ENCODE measurements at regions not wholly inside any gene's neighbourhood (a gene's known extent, or its start where the extent isn't known, plus 50 kb on each side); places are given as distances from the start of the nearest gene placed in this dataset.

GRCh38 chr2:126803434-126803775, 95.3 kb upstream of the TEX51 start:
- no peak overlapping the region for H3K4me3 Mint-ChIP-seq (ENCODE audit: low read depth)
- no peaks in the 10 kb centered on the region for H3K36me3 Mint-ChIP-seq (ENCODE audit: insufficient read depth)
- no peak for TF ChIP-seq CTCF (IDR thresholded peaks at IDR 0.05; ENCODE audit: unreplicated experiment)
- H3K27ac Mint-ChIP-seq: no peak overlapping the region
- H3K9me3 Mint-ChIP-seq (ENCODE audit: low read depth): no peaks in the 10 kb centered on the region
- no peaks in the 10 kb centered on the region for H3K27me3 Mint-ChIP-seq
- H3K4me1 Mint-ChIP-seq (ENCODE audit: low read depth): no peaks in the 10 kb centered on the region
- no peak for DNase-seq (ENCODE audit: low spot score, unreplicated experiment)

- Mint-ChIP-seq H3K36me3 (ENCODE audit: insufficient read depth) (no peaks in the 10 kb centered on the region), H3K4me3 (ENCODE audit: low read depth) (no peak overlapping the region), H3K27ac (no peak overlapping the region), H3K4me1 (ENCODE audit: low read depth) (peaks cover 8% of the 10 kb centered on the region), H3K27me3 (no peaks in the 10 kb centered on the region), H3K9me3 (ENCODE audit: low read depth) (no peaks in the 10 kb centered on the region)
- no peak for DNase-seq (ENCODE audit: low spot score, unreplicated experiment)
- no peak for TF ChIP-seq CTCF (IDR thresholded peaks at IDR 0.05; ENCODE audit: unreplicated experiment)
Observed at GRCh38 chr2:126804347-126804746, 94.3 kb upstream of the TEX51 start.

- no peak overlapping the region for H3K4me3 Mint-ChIP-seq (ENCODE audit: low read depth)
- TF ChIP-seq CTCF (IDR thresholded peaks at IDR 0.05; ENCODE audit: unreplicated experiment): no peak
- H3K9me3 Mint-ChIP-seq (ENCODE audit: low read depth): peaks cover 4% of the 10 kb centered on the region
- peaks cover 3% of the 10 kb centered on the region for H3K27me3 Mint-ChIP-seq
- H3K4me1 Mint-ChIP-seq (ENCODE audit: low read depth): peaks cover 9% of the 10 kb centered on the region
- DNase-seq (ENCODE audit: low spot score, unreplicated experiment): no peak
- H3K27ac Mint-ChIP-seq: no peak overlapping the region
- no peaks in the 10 kb centered on the region for H3K36me3 Mint-ChIP-seq (ENCODE audit: insufficient read depth)
Observed at GRCh38 chr2:126808929-126809328, 89.8 kb upstream of the TEX51 start.

- Mint-ChIP-seq H3K27ac (no peak overlapping the region), H3K9me3 (ENCODE audit: low read depth) (peaks cover 6% of the 10 kb centered on the region), H3K27me3 (peaks cover 3% of the 10 kb centered on the region), H3K4me3 (ENCODE audit: low read depth) (no peak overlapping the region), H3K36me3 (ENCODE audit: insufficient read depth) (no peaks in the 10 kb centered on the region), H3K4me1 (ENCODE audit: low read depth) (peaks cover 9% of the 10 kb centered on the region)
- TF ChIP-seq CTCF (IDR thresholded peaks at IDR 0.05; ENCODE audit: unreplicated experiment): no peak
- no peak for DNase-seq (ENCODE audit: low spot score, unreplicated experiment)
Observed at GRCh38 chr2:126809340-126809739, 89.3 kb upstream of the TEX51 start.

GRCh38 chr2:126810001-126810400, 88.7 kb upstream of the TEX51 start:
- TF ChIP-seq CTCF (IDR thresholded peaks at IDR 0.05; ENCODE audit: unreplicated experiment): no peak
- no peak for DNase-seq (ENCODE audit: low spot score, unreplicated experiment)
- Mint-ChIP-seq H3K27ac (no peak overlapping the region), H3K9me3 (ENCODE audit: low read depth) (peaks cover 6% of the 10 kb centered on the region), H3K4me1 (ENCODE audit: low read depth) (peaks cover 9% of the 10 kb centered on the region), H3K4me3 (ENCODE audit: low read depth) (no peak overlapping the region), H3K36me3 (ENCODE audit: insufficient read depth) (no peaks in the 10 kb centered on the region), H3K27me3 (peaks cover 3% of the 10 kb centered on the region)

Measured in progenitor cell of endocrine pancreas (in vitro differentiated cells).